Naive B cell (primary cell): ENCODE measurements at regions not wholly inside any gene's neighbourhood (a gene's known extent, or its start where the extent isn't known, plus 50 kb on each side); places are given as distances from the start of the nearest gene placed in this dataset.

Experiments
- ATAC-seq, 2 donors: fragments of 150-1000 bp; cut with Tn5 transposase; 2 replicates each; pipeline ENCODE4 v1.10.0; 2021; ENCODE audit warnings: low read depth in 2 of 2, mild to moderate bottlenecking in 2 of 2, moderate library complexity in 2 of 2
- DNase-seq: peaks from one replicate; pipeline ENCODE4 v3.0.0; 2022
- H3K27ac Mint-ChIP-seq, 6 donors: one replicate each; pipeline ENCODE4 v1.8.0; 2020 to 2022; ENCODE audit warnings: mild to moderate bottlenecking in 6 of 6, mixed read lengths in 6 of 6, moderate library complexity in 5 of 6, inconsistent platforms in 2 of 6
- H3K27me3 Mint-ChIP-seq, 3 donors: one replicate each; pipeline ENCODE4 v1.8.0; 2021 to 2022; ENCODE audit warnings: mixed read lengths in 3 of 3, mild to moderate bottlenecking in 1 of 3
- H3K36me3 Mint-ChIP-seq, 2 donors: one replicate each; pipeline ENCODE4 v1.8.0; 2020 to 2022; ENCODE audit warnings: mixed read lengths in 2 of 2, inconsistent platforms in 1 of 2, mild to moderate bottlenecking in 1 of 2
- H3K4me1 Mint-ChIP-seq, 3 donors: one replicate each; pipeline ENCODE4 v1.8.0; 2020 to 2022; ENCODE audit warnings: mixed read lengths in 3 of 3, inconsistent platforms in 1 of 3, mild to moderate bottlenecking in 1 of 3, moderate library complexity in 1 of 3
- H3K4me3 Mint-ChIP-seq, 8 donors: one replicate each; pipeline ENCODE4 v1.8.0; 2020 to 2022; ENCODE audit warnings: mild to moderate bottlenecking in 8 of 8, mixed read lengths in 8 of 8, moderate library complexity in 8 of 8, inconsistent platforms in 2 of 8
- H3K9me3 Mint-ChIP-seq, 7 donors: one replicate each; pipeline ENCODE4 v1.8.0; 2020 to 2022; ENCODE audit warnings: mixed read lengths in 7 of 7, mild to moderate bottlenecking in 5 of 7, inconsistent platforms in 2 of 7, moderate library complexity in 1 of 7

- peaks cover 5 to 29% (median 7%) of the 10 kb centered on the region in 7 donors for H3K9me3 Mint-ChIP-seq
- H3K36me3 Mint-ChIP-seq = peaks cover 10 to 13% of the 10 kb centered on the region in 2 donors
- ATAC-seq (peak in 1 of 2 donors; percentile 25), DNase-seq (no peak)
- H3K27me3 Mint-ChIP-seq = peaks cover 4 to 12% (median 7%) of the 10 kb centered on the region in 3 donors
- H3K4me1 Mint-ChIP-seq = no peaks in the 10 kb centered on the region
- peak overlapping the region in 1 of 6 donors; percentile 28 for H3K27ac Mint-ChIP-seq
- H3K4me3 Mint-ChIP-seq = no peak overlapping the region
Observed at GRCh38 chr17:77027271-77027889, 113.4 kb upstream of the SEC14L1 start.

GRCh38 chr17:77028900-77029299 lies 111.9 kb upstream of the SEC14L1 start:
- Mint-ChIP-seq H3K4me1 (no peaks in the 10 kb centered on the region), H3K27me3 (peaks cover 3 to 7% (median 4%) of the 10 kb centered on the region in 3 donors), H3K36me3 (peaks cover 10 to 13% of the 10 kb centered on the region in 2 donors), H3K9me3 (peaks cover 5 to 26% (median 8%) of the 10 kb centered on the region in 7 donors), H3K27ac (no peak overlapping the region), H3K4me3 (no peak overlapping the region)
- DNase-seq = no peak
- no peak for ATAC-seq

- peaks cover 3 to 17% (median 5%) of the 10 kb centered on the region in 7 donors for H3K9me3 Mint-ChIP-seq
- peak overlapping the region in 1 of 8 donors; percentile 42 for H3K4me3 Mint-ChIP-seq
- H3K27me3 Mint-ChIP-seq = peaks cover 0 to 26% (median 10%) of the 10 kb centered on the region in 3 donors
- ATAC-seq (no peak), DNase-seq (no peak)
- no peak overlapping the region for H3K27ac Mint-ChIP-seq
- peaks cover 7 to 10% of the 10 kb centered on the region in 2 donors for H3K36me3 Mint-ChIP-seq
- H3K4me1 Mint-ChIP-seq = peaks cover 12 to 17% (median 15%) of the 10 kb centered on the region in 3 donors
Observed at GRCh38 chr17:77032929-77033328, 107.8 kb upstream of the SEC14L1 start.

- Mint-ChIP-seq H3K4me3 (no peak overlapping the region), H3K36me3 (peaks cover 7 to 10% of the 10 kb centered on the region in 2 donors), H3K27me3 (peaks cover 0 to 30% (median 16%) of the 10 kb centered on the region in 3 donors), H3K27ac (no peak overlapping the region), H3K4me1 (peaks cover 12 to 17% (median 16%) of the 10 kb centered on the region in 3 donors), H3K9me3 (peaks cover 0 to 17% (median 3%) of the 10 kb centered on the region in 7 donors)
- no peak for DNase-seq
- no peak for ATAC-seq
Observed at GRCh38 chr17:77033892-77034404, 106.8 kb upstream of the SEC14L1 start.

GRCh38 chr17:77034677-77035424 lies 105.9 kb upstream of the SEC14L1 start:
- ATAC-seq (no peak), DNase-seq (no peak)
- Mint-ChIP-seq H3K9me3 (peaks cover 0 to 17% (median 3%) of the 10 kb centered on the region in 7 donors), H3K36me3 (peaks cover 7 to 10% of the 10 kb centered on the region in 2 donors), H3K4me1 (peaks cover 12 to 17% (median 16%) of the 10 kb centered on the region in 3 donors), H3K27me3 (peaks cover 0 to 37% (median 25%) of the 10 kb centered on the region in 3 donors), H3K4me3 (no peak overlapping the region), H3K27ac (no peak overlapping the region)

GRCh38 chr17:77035526-77035925 lies 105.2 kb upstream of the SEC14L1 start:
- Mint-ChIP-seq H3K27me3 (peaks cover 0 to 37% (median 32%) of the 10 kb centered on the region in 3 donors), H3K4me1 (peaks cover 12 to 17% (median 16%) of the 10 kb centered on the region in 3 donors), H3K9me3 (peaks cover 0 to 17% (median 3%) of the 10 kb centered on the region in 7 donors), H3K27ac (no peak overlapping the region), H3K4me3 (no peak overlapping the region), H3K36me3 (peaks cover 7 to 10% of the 10 kb centered on the region in 2 donors)
- DNase-seq (no peak), ATAC-seq (no peak)

- Mint-ChIP-seq H3K4me3 (peak overlapping the region in 2 of 8 donors; percentile 21 to 49), H3K4me1 (peaks cover 12 to 17% (median 16%) of the 10 kb centered on the region in 3 donors), H3K27ac (no peak overlapping the region), H3K27me3 (peaks cover 0 to 37% (median 33%) of the 10 kb centered on the region in 3 donors), H3K9me3 (peaks cover 0 to 10% (median 3%) of the 10 kb centered on the region in 7 donors), H3K36me3 (peaks cover 7 to 10% of the 10 kb centered on the region in 2 donors)
- ATAC-seq (no peak), DNase-seq (no peak)
Observed at GRCh38 chr17:77036136-77036840, 104.5 kb upstream of the SEC14L1 start.

- no peak overlapping the region for H3K27ac Mint-ChIP-seq
Observed at GRCh38 chr17:77036841-77037381, 103.9 kb upstream of the SEC14L1 start.

GRCh38 chr17:77037943-77038342 lies 102.8 kb upstream of the SEC14L1 start:
- Mint-ChIP-seq H3K27me3 (peaks cover 0 to 33% (median 31%) of the 10 kb centered on the region in 3 donors), H3K27ac (no peak overlapping the region), H3K36me3 (no peaks in the 10 kb centered on the region), H3K4me3 (no peak overlapping the region), H3K4me1 (peaks cover 12 to 17% (median 16%) of the 10 kb centered on the region in 3 donors), H3K9me3 (peaks cover 0 to 2% (median 0%) of the 10 kb centered on the region in 7 donors)
- DNase-seq (no peak), ATAC-seq (no peak)

More at GRCh38 chr17:77036841-77037381, 103.9 kb upstream of the SEC14L1 start:
- H3K36me3 Mint-ChIP-seq = peaks cover 3 to 4% of the 10 kb centered on the region in 2 donors
- no peak for DNase-seq
- peaks cover 0 to 34% (median 33%) of the 10 kb centered on the region in 3 donors for H3K27me3 Mint-ChIP-seq
- peaks cover 12 to 17% (median 16%) of the 10 kb centered on the region in 3 donors for H3K4me1 Mint-ChIP-seq
- peak; percentile 41 to 45 for ATAC-seq
- H3K9me3 Mint-ChIP-seq = peaks cover 0 to 4% (median 3%) of the 10 kb centered on the region in 7 donors
- peak overlapping the region in 7 of 8 donors; percentile 9 to 69 (median 36) for H3K4me3 Mint-ChIP-seq

- Mint-ChIP-seq H3K9me3 (no peaks in the 10 kb centered on the region), H3K36me3 (no peaks in the 10 kb centered on the region), H3K4me3 (no peak overlapping the region), H3K27ac (no peak overlapping the region), H3K27me3 (peaks cover 3 to 33% (median 31%) of the 10 kb centered on the region in 3 donors), H3K4me1 (peaks cover 12 to 17% (median 16%) of the 10 kb centered on the region in 3 donors)
- no peak for ATAC-seq
- DNase-seq = no peak
Observed at GRCh38 chr17:77038884-77039555, 101.7 kb upstream of the SEC14L1 start.

- H3K4me1 Mint-ChIP-seq = peaks cover 2 to 4% (median 3%) of the 10 kb centered on the region in 3 donors
- no peaks in the 10 kb centered on the region for H3K36me3 Mint-ChIP-seq
- ATAC-seq = no peak
- H3K27me3 Mint-ChIP-seq = peaks cover 3 to 31% (median 14%) of the 10 kb centered on the region in 3 donors
- H3K27ac Mint-ChIP-seq = no peak overlapping the region
- no peak overlapping the region for H3K4me3 Mint-ChIP-seq
- H3K9me3 Mint-ChIP-seq = no peaks in the 10 kb centered on the region
- DNase-seq = no peak
Observed at GRCh38 chr17:77042476-77043231, 98.1 kb upstream of the SEC14L1 start.
